C4-2B (cell line): ENCODE measurements at regions not wholly inside any gene's neighbourhood (a gene's known extent, or its start where the extent isn't known, plus 50 kb on each side); places are given as distances from the start of the nearest gene placed in this dataset.

Source experiments
- CTCF ChIP-seq: fragments of 450-650 bp; conservative IDR thresholded peaks from 2 replicates; pipeline ENCODE4 v1.5.1; 2017; ENCODE audit warnings: mild to moderate bottlenecking
- ZFX ChIP-seq: fragments of 450-650 bp; IDR thresholded peaks from 2 replicates; pipeline ENCODE4 v1.6.1; 2017

DNA sequence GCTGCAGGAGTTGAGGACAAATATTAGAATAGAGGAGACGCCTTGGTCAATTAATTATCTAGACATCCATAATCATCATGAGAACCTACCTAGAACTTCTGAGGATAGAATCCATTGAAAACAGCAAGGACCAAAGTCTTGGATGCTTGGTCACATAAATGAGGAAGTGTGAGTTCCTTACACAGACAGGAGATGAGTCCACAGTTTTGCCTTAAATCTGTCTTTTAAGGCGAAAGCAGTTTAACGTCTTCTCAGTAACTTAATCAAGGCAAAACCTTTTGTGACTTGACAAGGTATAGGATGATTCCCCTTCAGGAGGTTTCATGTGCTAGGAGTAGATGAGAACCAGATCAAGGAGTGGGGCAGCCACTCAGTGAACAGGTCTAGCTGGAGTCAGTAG lies 1783.2 kb upstream of the CELF4 start:
- TF ChIP-seq CTCF (no peak), ZFX (no peak)
